ENCODE measurements at regions not wholly inside any gene's neighbourhood (a gene's known extent, or its start where the extent isn't known, plus 50 kb on each side); places are given as distances from the start of the nearest gene placed in this dataset.

GRCh38 chr2:111628221-111628620 is 255.8 kb downstream of the ANAPC1 start:
- no peaks in the 10 kb centered on the region for H4K20me1 ChIP-seq (ENCODE audit: control insufficient read depth, insufficient read depth, low read depth, low read length)
- H3K79me2 ChIP-seq (ENCODE audit: control insufficient read depth, low read length) = no peaks in the 10 kb centered on the region
- no peaks in the 10 kb centered on the region for H3K9me2 ChIP-seq (replicated peaks; ENCODE audit: control insufficient read depth, low read length)

GRCh38 chr2:111629983-111630382 is 254.0 kb downstream of the ANAPC1 start:
- TF ChIP-seq EZH2phosphoT487 (IDR thresholded peaks at IDR 0.05; ENCODE audit: borderline replicate concordance, low read length) (no peak), CTCF (IDR thresholded peaks at IDR 0.05; ENCODE audit: low read depth, low read length, poor library complexity, severe bottlenecking) (no peak)
- no peaks in the 10 kb centered on the region for H3K27me3 ChIP-seq (ENCODE audit: control insufficient read depth, low read length)
- H3F3A ChIP-seq (ENCODE audit: control insufficient read depth, insufficient read depth) = no peaks in the 10 kb centered on the region; the same call in 1 of the 2 replicates
- H4K20me1 ChIP-seq (ENCODE audit: control insufficient read depth, insufficient read depth, low read depth, low read length) = no peaks in the 10 kb centered on the region
- no peaks in the 10 kb centered on the region for H3K9me2 ChIP-seq (replicated peaks; ENCODE audit: control insufficient read depth, low read length)
- H3K4me1 ChIP-seq (ENCODE audit: control insufficient read depth, low read length) = peaks cover 24% of the 10 kb centered on the region
- H3K36me3 ChIP-seq (ENCODE audit: control insufficient read depth, low read length) = no peaks in the 10 kb centered on the region
- H3K4me3 ChIP-seq (ENCODE audit: low read length) = no peak overlapping the region
- H3K9me3 ChIP-seq (ENCODE audit: control insufficient read depth, insufficient read depth, low read length) = peaks cover 17% of the 10 kb centered on the region
- no peak overlapping the region for H3K27ac ChIP-seq (ENCODE audit: low read depth, low read length)
- no peak overlapping the region for H3K4me2 ChIP-seq (ENCODE audit: low read length)
- no peaks in the 10 kb centered on the region for H3K79me2 ChIP-seq (ENCODE audit: control insufficient read depth, low read length)

More at GRCh38 chr2:111628221-111628620, 255.8 kb downstream of the ANAPC1 start:
- no peaks in the 10 kb centered on the region for H3K36me3 ChIP-seq (ENCODE audit: control insufficient read depth, low read length)
- H3K27me3 ChIP-seq (ENCODE audit: control insufficient read depth, low read length) = no peaks in the 10 kb centered on the region
- peaks cover 17% of the 10 kb centered on the region for H3K9me3 ChIP-seq (ENCODE audit: control insufficient read depth, insufficient read depth, low read length)
- no peak overlapping the region for H3K4me3 ChIP-seq (ENCODE audit: low read length)
- no peak overlapping the region for H3K4me2 ChIP-seq (ENCODE audit: low read length)
- H3K27ac ChIP-seq (ENCODE audit: low read depth, low read length) = no peak overlapping the region
- TF ChIP-seq EZH2phosphoT487 (IDR thresholded peaks at IDR 0.05; ENCODE audit: borderline replicate concordance, low read length) (no peak), CTCF (IDR thresholded peaks at IDR 0.05; ENCODE audit: low read depth, low read length, poor library complexity, severe bottlenecking) (no peak)
- H3K4me1 ChIP-seq (ENCODE audit: control insufficient read depth, low read length) = peaks cover 33% of the 10 kb centered on the region
- H3F3A ChIP-seq (ENCODE audit: control insufficient read depth, insufficient read depth) = no peaks in the 10 kb centered on the region; the same call in 1 of the 2 replicates

GRCh38 chr2:111632661-111633060 is 251.3 kb downstream of the ANAPC1 start:
- no peaks in the 10 kb centered on the region for H3K36me3 ChIP-seq (ENCODE audit: control insufficient read depth, low read length)
- no peak overlapping the region for H3K4me3 ChIP-seq (ENCODE audit: low read length)
- no peaks in the 10 kb centered on the region for H3K9me2 ChIP-seq (replicated peaks; ENCODE audit: control insufficient read depth, low read length)
- H3K27ac ChIP-seq (ENCODE audit: low read depth, low read length) = no peak overlapping the region
- TF ChIP-seq EZH2phosphoT487 (IDR thresholded peaks at IDR 0.05; ENCODE audit: borderline replicate concordance, low read length) (no peak), CTCF (IDR thresholded peaks at IDR 0.05; ENCODE audit: low read depth, low read length, poor library complexity, severe bottlenecking) (no peak)
- H3F3A ChIP-seq (ENCODE audit: control insufficient read depth, insufficient read depth) = no peaks in the 10 kb centered on the region; the same call in 1 of the 2 replicates
- no peaks in the 10 kb centered on the region for H3K79me2 ChIP-seq (ENCODE audit: control insufficient read depth, low read length)
- no peaks in the 10 kb centered on the region for H4K20me1 ChIP-seq (ENCODE audit: control insufficient read depth, insufficient read depth, low read depth, low read length)
- H3K4me2 ChIP-seq (ENCODE audit: low read length) = peak overlapping the region; percentile 45
- peaks cover 14% of the 10 kb centered on the region for H3K9me3 ChIP-seq (ENCODE audit: control insufficient read depth, insufficient read depth, low read length)
- H3K4me1 ChIP-seq (ENCODE audit: control insufficient read depth, low read length) = peaks cover 9% of the 10 kb centered on the region
- H3K27me3 ChIP-seq (ENCODE audit: control insufficient read depth, low read length) = no peaks in the 10 kb centered on the region

Measured in DOHH2 (cell line).